ENCODE measurements at regions not wholly inside any gene's neighbourhood (a gene's known extent, or its start where the extent isn't known, plus 50 kb on each side); places are given as distances from the start of the nearest gene placed in this dataset.
"Not testable (repeated sequence)": the region's sequence is repeated elsewhere in the genome, so short reads cannot be mapped to it uniquely, and the experiment has no call there.

- intact Hi-C loops (cut with micrococcal nuclease): no loop called here
Observed at GRCh38 chr20:23140991-23141390, 54.9 kb upstream of the CD93 start.

GRCh38 chr20:23139984-23140383 lies 53.9 kb upstream of the CD93 start:
- intact Hi-C loops (cut with micrococcal nuclease): not testable (repeated sequence)

- intact Hi-C loops (cut with micrococcal nuclease): no loop called here
Observed at GRCh38 chr20:23139524-23139923, 53.4 kb upstream of the CD93 start.

- intact Hi-C loops (cut with micrococcal nuclease): no loop called here
Observed at GRCh38 chr20:23138682-23139081, 52.6 kb upstream of the CD93 start.

DNA sequence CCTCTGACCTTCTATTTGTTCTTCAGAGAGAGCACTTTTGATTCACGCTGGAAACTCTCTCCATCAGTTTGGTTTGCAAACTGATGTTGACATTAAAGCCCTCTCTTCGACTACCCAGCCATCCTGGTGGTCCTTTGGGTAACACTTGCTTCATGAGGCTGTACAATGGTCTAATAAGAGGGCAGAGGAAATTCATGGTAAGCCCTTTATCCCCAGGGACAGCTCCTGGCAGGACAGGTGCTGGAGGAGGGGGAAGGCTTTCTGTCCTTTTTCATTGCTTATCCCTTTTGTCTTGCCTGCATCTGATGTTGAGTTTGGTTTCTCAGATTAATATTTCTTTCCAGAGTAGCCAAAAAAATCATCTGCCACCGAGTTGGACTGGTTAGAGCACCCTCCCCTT lies 52.1 kb upstream of the CD93 start:
- intact Hi-C loops (cut with micrococcal nuclease): no loop called here

DNA sequence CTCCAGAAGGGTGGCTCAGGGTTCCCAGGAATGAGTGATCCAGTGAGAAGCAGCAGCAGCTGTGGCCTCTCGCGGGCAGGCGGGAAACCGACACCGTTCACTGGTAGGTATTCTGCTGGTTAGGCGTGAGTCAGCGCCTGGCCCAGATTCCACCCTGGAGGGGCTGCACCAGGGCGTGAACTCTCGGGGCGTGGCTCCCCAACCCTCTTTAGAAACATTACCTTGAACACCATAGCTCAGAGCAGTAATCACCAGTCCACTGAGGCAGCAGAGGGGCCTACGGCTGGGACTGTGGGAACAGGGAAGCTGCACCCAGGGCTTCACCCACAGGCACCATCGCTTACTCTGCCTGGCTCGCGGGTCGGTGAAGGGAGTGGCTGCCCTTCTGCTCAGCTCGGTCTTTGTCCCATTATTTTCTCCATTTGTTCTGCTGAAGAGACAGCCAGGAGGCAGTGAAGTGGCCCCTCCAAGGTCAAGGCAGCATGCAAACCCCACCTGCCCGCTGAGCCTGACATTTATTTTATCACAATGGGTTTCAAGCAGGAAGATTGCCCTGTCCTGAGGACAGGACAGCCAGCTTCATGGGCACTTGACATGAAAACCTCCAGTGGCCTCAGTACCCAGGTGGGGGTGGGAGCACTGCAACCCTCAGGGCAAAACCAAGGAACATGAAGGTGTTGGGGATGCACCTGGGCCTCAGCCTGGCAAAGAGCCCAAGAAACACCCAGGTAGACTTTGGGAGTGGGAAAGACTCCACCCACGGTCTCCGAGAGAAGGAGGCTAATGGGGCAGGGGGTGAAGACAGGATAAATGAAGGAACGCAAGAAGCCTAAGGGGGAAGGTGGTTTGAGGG lies 51.0 kb upstream of the CD93 start:
- intact Hi-C loops (cut with micrococcal nuclease): no loop called here

GRCh38 chr20:23135449-23136420 lies 49.6 kb upstream of the CD93 start:
- intact Hi-C loops (cut with micrococcal nuclease): no loop called here

All from T-helper 2 cell treated with Interferon-gamma antibody and Interleukin-4, amounts not matched to agents 100 ng/mL and 5 ng/mL, for 36 hours (primary cell).